CD4-positive, alpha-beta T cell treated with Interleukin-15 for 1 hour (primary cell): ENCODE measurements at regions not wholly inside any gene's neighbourhood (a gene's known extent, or its start where the extent isn't known, plus 50 kb on each side); places are given as distances from the start of the nearest gene placed in this dataset.

ENCODE experiments used
- DNase-seq: peaks from one replicate; pipeline ENCODE4 v3.0.0-alpha.2; 2020

DNA sequence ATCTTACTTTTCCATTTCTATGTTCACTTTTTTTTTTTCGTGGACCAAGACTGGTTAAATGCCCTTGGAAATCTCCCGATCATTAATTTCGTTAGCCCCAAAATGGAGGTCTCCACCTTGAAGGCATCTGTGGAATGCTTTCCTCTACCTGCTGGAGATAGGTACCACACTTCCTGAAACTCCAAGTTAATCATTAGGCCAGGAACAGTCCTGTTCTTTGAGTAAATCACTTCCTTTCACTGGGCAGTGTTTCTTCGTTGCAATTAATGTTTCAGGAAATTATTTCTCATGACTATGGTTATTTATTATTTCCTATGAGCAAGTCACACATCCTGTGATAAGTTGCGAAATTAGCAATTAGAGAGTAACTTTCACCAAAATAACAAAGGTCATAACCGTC, 225.2 kb upstream of the LYPLAL1 start:
- no peak for DNase-seq

DNA sequence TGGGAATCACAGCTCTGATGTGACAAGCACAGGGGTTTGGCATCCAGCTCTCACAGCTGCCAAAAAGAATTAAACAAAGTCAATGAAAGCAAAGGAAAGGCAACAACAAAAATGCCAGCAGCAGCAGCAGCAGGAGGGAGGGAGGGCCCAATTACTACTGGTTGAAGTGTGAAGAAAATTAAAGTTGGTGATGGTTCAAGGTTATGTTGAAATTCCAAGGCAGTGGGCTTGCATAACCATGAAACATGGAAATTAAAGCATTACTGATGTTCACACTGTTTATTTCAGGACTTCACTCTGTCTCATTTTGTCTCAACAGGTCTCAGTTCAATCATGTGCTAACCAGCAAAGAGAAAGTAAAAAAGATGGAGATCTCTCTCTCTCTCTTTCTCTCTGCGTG, 220.3 kb upstream of the LYPLAL1 start:
- no peak for DNase-seq

DNA sequence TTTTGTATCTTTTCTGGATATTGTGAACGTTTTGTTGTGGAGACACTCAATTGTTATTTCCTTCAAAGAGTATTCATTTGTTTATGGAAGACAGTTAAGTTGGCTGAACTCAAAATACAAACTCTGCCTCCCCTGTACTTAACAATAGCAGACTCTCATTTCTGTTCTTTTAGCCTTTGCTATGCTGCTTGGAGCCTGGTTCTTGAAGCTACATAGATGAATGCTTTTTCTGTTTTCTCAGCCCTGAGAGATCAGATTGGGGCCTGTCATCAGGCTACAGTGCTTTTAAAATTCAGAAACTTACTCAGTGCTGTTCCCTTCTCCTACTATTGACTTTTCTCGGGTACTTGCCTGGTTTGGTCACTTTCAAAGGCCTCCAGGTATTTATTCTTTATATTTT, 215.7 kb upstream of the LYPLAL1 start:
- DNase-seq = no peak

DNA sequence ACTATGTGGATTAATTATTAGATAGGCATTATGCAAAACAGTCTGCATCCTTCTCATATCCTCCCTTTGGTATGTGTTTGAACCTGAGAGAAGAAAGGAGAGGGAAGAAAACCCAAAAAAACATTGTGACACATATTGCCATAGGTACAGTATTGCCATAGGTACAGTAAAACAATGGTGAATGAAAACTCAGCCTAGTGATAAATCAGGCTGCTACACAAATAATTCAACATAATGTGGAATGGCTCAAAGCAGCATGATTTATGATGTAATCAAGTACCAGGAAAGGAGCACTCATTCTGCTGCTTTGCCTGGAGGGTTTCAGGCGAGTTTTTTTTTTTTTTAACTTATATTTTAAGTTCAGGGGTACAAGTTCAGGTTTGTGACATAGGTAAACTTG, 213.9 kb upstream of the LYPLAL1 start:
- DNase-seq = no peak

DNA sequence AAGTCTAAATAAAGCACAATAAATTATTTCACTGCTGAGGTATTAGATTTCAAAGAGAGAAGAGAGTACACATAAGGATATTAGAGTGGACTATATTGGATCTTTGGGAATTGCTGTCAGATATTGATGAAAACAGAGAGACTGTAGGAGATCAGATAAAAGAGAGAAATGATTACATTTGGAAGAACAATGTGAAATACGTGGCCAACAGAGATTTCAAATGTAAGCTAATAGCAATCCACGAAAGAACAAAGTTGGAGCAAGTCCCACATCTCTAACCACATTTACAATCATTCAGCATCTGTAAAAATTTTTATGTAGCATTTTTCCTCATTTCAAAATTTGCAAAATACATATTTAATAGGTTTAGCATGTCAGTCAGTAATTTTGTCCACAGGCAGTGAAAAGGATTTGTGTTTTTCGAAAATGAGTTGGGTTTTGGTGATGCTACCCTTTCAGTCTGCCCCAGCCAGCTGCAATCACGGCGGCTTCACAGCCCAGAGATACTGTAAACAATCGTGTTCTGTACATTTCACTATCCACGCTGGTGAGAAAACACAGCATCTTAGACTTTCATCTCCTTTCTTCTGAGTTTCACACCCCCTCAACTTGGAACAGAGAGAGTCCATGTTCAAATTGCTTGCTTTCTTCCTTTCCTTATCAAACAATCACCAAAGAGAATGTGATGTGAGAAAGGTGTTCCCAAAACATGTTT, 209.1 kb upstream of the LYPLAL1 start:
- no peak for DNase-seq

DNA sequence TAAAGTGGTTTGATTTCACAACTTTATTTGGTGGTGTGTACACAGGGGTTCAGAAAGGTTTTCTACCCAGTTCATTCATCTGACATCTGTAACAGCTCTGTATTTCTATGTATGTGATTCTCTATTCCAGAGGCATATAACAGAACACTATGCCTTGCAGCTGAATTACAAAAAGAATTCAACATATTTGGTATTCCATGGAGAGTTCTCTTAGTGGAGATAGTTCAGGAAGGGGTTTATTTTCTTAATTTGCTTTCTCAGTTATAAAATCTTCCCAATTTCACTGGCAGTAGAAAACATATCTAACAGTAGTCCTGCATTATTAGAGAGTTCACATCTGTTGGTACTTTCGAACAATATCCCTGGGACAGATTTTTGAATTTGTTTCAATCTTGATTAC, 207.9 kb upstream of the LYPLAL1 start:
- no peak for DNase-seq

DNA sequence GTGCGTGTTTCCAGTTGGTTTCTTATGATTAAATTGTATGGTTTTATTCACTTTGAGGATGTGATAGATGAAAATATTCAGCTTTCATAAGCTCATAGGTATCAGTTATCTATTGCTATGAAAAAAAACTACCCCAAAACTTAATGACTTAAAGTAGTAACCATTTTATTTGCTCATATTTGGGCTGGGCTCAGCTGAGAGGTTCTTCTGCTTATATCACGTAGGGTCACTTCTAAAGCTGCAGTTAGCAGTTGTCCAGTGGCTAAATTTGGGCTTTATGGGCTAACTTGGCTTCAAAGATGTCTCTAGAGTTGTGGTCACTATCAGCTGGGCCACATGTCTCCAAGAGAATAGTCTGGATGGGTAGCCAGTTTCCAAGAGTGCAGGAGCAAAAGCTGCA, 206.4 kb upstream of the LYPLAL1 start:
- DNase-seq = no peak

DNA sequence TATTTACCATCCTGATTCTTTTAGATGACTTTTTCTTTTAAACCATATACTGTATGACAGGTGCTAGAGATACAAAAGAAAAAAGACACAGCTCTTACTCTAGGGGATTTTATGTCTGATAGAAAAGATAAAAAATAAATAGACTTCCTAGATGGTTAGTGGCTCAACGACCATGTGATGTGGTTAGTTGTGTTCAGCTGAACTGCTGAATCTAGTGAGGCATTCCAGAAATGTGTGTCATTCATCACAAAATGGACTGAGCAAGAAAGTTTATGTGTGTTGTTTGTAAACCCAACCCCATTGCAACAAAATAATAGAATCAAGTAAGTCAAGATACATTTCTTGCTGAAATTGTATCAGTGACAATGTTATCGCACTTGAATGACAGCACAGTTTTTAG, 205.8 kb upstream of the LYPLAL1 start:
- DNase-seq = no peak

DNA sequence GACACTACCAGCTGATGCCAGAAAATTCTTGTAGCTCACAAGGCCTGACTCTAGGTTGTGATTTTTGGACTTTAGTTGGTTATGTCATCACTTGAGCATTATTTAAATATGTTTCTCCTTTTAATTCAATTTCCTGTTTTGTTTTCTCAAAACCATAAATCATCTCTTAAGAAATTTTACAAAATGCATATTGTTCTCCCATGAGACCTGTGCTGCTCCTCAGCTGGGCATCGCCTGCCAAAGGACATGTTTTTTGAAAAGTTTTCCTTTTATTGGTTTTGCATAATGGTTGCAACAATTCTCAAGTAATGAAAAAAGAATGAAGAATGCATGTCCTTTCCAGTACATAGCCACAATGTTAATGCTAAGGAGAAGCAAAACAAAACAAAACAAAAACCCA, 204.7 kb upstream of the LYPLAL1 start:
- no peak for DNase-seq

DNA sequence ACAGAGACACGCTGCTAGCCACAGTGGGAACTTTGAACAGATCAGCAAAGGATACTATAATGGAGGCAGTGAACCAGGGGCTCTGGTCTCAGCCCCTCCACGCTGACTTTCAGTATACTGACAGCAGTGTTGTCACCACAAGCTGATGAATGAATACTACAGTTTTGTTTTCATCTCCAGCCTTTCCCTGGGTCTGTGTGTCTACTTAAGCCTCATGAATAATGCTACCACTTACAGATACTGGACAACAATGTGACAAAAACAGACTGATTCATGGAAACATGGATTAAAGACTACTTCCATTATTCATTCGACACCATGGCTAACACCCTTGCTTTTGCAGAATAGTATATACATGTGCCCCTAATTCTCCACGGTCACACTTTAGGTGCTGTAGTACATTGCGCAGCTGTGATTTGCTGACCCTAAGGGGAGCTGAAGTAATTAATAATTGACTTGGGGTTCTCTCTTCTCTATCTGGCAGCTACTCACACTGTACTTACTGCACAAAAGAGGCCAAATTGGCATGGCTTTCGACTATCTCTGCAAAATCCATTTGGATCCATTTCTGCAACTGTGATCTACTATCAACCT, 203.2 kb upstream of the LYPLAL1 start:
- DNase-seq = no peak

DNA sequence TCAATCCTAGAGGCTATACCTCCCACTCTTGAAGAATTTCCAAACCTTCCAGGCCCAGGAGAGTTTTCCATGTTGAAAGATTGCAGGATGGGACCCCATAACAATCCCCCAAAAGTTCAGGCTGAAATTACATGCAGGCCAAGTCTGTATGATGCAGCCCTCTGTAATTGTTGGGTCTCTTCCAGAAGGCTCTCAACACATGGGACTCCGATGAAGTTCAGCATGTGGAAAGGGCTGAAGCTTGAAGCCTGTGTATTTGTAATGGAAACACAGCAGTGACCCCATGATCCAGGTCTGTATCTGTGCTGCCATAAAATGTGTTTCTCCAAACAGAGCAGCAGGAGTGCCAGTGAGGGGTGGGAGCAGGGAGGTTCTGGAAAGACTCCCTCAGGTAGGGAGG, 202.5 kb upstream of the LYPLAL1 start:
- no peak for DNase-seq

DNA sequence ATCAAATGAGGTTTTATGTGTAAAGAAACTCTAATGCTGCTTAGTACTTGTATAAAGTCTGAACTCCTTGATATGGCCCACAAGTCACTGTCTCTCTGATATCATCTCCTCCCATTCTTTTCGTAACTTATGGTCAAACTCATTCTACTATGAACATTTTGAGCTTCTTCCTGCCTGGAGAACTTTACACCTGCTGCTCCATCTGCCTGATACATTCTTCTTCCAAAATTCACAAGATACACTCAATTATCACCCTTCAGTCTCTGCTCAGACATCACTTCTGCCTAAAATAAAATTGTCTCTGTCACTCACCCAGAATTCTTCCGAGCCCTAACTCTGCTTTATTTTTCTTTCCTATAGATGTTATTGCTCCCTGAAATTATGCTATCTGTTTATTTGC, 192.8 kb upstream of the LYPLAL1 start:
- no peak for DNase-seq

DNA sequence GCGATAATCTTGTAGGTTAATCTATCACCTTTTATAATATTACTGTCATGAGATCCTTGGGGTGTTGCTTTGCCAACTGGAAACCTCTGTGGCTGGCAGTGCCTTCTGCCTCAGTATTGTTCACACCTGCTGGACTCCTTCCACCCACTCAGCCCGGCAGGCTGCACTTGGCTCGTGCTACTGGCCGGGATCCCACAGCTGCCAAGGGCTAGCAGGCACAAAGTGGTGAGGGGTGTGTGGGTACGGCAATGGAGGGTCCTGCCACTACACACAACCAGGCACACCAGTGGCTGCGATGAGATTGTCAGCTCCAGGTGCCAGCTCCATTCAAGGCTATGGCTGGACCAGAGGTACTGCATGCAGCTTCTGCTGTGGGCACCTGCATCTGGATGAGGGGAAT, 191.2 kb upstream of the LYPLAL1 start:
- DNase-seq = no peak

DNA sequence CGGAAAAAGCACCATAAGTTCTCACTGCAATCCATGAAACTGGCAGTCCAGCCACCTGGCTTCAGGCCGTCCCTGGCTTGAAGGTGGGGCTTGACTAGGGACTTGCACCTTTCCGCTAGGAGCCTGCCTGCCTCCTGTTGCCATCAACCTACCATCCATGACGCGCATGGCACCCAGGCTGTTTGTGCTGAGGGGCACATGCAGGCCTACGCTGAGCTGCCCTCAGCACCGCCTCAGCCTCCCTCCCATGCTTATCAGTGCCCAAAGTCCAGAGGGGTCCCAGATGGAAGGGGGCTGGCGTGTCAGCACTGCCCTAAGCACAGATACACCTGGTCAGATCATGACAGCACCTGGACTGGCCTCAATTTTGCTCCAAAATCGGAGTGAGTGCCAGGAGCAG, 190.2 kb upstream of the LYPLAL1 start:
- no peak for DNase-seq

DNA sequence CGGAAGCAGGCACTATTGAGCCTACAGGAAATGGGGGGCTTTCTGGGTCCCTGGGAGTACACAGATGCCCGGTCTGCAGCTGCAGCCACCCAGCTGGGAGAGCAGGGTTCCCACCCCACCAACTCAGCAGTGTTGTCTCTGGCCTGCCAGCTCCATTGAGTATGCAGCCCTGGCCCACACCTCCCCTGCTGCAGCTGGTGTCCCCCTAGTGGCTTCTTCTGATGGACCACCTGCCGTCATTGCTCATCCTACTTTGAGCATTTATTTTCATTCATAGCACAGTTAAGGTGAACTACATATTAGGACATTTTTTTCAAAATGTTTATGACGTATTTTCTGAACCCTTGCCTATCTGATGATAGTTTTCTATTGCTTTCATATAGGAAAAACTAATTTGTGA, 189.8 kb upstream of the LYPLAL1 start:
- no peak for DNase-seq

DNA sequence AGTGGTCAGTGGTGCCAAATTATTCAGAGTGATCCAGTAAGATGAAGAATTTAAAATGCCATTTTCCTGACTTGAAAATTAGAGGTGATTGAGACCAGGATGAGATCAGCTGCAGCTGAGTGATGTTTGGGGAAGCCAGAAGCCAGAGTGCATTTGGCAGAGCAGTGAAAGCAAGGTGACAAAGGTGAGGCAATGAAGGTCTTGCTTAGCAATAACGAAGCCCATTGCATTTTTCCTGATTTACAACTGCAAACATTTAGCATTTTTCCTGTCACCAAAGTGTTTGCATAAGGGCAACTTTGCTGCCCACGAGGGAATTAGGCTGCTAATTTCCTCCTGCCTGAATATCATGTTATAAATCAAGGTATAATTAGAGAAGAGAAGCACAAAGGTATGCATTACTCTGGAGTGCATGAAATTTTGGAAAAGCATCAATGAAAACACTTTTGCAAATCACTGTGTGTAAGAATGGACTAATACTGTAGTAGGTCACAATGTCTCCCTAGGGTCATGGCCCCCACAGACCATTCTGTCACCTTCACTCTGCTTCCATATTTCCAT, 188.2 kb upstream of the LYPLAL1 start:
- DNase-seq = no peak

DNA sequence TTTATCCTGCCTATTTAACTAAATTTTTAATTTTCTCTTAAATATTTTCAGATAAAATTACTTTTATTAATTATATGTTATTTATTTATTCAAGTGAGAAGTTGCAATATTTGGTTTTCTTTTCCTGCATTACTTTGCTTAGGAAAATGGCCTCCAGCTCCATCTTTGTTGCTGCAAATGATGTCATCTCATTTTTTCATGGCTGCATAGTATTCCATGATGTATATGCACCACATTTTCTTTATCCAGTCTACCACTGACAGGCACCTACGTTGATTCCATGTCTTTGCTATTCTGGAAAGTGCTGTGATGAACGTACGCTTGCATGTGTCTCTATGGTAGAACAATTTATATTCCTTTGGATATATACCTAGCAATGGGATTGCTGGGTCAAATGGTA, 186.9 kb upstream of the LYPLAL1 start:
- no peak for DNase-seq

DNA sequence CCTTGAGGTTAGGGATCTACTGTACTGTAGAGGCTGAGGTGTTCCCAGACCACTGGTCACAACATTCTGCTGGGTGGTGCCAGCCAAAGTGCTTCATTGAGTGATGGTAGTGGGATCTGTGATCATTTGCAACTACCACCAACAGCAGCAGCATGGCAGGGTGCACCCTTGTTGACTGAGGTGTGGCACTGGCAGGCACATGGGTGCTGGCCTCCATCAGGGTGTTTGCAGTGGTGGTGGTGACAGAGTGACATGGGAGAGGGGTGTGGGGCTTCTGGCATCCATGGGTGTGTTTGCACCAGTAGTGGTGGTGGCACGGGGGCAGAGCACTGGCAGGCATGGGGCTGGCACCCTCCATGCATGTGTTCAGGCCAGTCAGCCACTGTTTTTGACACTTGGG, 183.7 kb upstream of the LYPLAL1 start:
- no peak for DNase-seq

DNA sequence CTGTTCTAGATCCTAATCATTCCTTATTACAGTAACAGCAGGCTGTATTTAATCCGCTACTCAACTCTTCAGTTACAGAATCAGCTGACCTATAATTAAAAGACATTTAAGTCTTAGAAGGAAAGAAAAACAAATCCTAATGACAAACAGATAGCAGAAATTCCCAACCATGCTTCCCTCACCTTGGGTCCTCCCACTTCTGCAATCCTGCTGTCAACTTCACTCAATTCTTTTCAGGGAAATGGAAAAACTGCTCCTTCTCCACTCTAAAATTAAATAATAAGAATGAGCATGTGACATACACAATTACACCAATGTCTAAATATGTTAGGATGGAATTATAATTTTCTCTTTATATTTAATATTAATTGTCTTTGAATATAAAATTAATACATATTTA, 182.6 kb upstream of the LYPLAL1 start:
- no peak for DNase-seq

DNA sequence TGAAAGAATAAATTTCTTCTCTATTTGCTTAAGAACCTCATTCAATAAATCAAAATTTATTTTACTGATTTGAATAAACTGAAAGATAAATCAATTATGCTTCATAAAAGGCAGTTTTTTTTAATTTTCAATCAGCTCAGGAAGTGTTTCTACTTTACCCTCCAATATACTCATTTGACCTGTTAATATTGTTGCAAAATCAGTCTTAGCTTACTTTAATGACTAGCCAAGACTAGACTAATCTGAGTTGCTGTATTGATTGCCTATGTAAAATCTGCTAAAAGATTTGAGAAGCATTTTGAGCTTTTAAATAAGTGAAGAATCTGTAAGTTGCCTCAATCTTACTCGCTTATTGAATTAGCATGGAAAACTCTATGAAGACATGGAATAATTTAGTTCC, 179.1 kb upstream of the LYPLAL1 start:
- no peak for DNase-seq

DNA sequence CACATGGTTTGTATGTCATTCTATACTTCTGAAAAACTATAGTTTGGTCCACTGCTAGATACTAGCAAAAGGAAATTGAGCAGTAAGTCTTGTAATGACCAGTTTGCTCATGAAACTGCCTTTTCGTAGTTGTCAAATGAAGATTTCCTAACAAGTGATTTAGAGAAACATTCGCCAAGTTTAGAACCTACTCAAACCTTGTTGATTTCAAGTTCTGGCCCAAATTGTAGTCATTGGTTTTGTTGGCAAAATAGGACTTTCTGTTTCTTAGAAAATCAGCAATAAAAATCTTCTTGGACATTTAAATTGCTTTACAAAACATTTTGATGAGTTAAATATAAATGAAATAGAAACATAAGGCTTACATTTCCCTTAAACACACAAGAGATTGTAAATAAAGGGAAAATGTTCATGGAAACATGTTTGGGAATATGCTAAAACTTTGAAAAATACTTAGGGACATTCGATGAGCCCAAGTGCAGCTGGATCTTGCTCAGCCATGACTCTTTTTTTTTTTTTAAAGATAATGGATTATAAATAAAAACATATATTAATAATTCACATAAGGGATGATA, 178.5 kb upstream of the LYPLAL1 start:
- no peak for DNase-seq

DNA sequence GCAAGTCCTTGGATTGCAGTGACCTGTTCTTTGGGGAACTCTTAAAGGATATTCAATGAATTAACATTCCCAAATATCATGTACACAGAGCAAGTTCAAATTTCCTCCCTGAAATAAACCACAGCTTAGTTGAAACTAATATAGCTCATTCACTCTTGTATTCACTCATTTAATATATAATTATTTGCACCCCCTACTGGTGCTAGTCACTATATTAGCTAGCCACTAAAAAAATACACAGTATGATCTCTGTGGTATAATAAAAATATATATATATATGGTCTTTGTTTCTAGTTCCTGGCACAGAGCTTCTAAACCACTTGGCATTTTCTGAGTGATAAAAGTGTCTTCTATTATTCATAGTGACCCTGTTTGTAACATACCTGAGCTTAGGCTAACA, 177.3 kb upstream of the LYPLAL1 start:
- DNase-seq = no peak

DNA sequence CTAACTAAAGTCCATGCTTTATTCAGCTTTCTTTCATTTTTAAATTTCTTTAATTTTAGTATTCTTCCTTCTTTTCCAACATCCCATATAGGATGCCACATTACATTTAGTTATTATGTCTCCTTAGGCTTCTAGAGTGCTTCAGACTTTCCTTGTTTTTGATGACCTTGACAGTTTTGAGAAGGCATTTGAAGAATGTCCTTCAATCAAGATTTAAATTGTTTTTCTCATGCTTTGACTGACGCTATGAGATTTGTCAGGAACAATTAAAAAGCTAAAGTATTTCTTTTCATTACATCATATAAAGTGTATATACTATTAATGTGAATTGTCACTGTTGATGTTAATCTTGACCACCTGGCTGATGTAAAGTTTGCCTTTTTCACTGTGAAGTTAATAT, 173.7 kb upstream of the LYPLAL1 start:
- DNase-seq = no peak

DNA sequence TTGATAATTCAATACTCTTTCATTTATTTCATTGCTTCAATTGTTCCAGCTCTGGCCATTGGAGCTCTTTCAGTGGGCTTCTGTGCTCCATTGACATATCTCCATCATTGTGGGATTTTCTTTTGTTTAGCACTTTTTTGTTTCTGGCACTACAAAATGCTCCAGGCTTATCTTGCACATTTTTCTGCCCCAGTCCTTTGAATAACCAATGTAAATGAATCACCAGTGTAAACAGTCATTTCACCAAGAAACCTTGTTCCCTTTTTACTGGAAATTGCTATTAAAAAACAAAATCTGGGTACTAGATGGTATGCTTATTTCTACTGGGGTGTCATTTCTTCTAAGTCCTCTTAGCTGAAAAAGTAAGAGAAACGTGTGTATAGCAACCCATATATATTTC, 173.0 kb upstream of the LYPLAL1 start:
- no peak for DNase-seq

DNA sequence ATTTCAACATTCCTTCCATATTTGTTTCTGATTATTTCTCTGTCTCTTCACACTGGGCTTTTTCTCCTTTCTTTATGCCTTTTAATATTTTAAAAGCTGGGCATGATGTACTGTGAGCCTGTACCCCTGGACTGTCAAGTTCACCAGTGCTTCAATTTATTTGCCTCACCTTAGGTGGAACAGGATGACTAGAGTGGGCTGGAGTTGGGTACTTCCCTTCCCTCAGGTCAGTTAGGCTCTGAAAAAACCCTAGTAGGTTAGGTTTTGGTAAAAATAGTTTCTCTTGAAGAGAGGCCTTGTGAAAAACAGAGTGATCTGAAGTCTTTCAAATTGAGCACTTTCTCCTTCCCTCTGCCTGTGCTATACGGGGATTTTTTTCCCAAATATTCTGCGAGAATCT, 163.0 kb upstream of the LYPLAL1 start:
- no peak for DNase-seq
